Germinal center (tissue), 1 donor: ENCODE measurements at regions not wholly inside any gene's neighbourhood (a gene's known extent, or its start where the extent isn't known, plus 50 kb on each side); places are given as distances from the start of the nearest gene placed in this dataset.
A peak's percentile ranks its signal among the peaks of the same experiment; 100 is the strongest.

Experiments
- DNase-seq: peaks from one replicate; pipeline ENCODE4 v3.0.0; 2012; ENCODE audit warnings: mixed read lengths, low spot score

GRCh38 chr2:18425210-18425703 is 135.2 kb downstream of the RDH14 start:
- DNase-seq = no peak

GRCh38 chr2:18423636-18424035 is 136.8 kb downstream of the RDH14 start:
- DNase-seq = no peak

- DNase-seq = no peak
Observed at GRCh38 chr2:18422432-18423165, 137.9 kb downstream of the RDH14 start.

- no peak for DNase-seq
Observed at GRCh38 chr2:18413676-18414396, 146.6 kb downstream of the RDH14 start.

GRCh38 chr2:18412980-18413675 is 147.3 kb downstream of the RDH14 start:
- no peak for DNase-seq

- DNase-seq = no peak
Observed at GRCh38 chr2:18411626-18412025, 148.8 kb downstream of the RDH14 start.

- DNase-seq = no peak
Observed at GRCh38 chr2:18410543-18410942, 149.9 kb downstream of the RDH14 start.

GRCh38 chr2:18408638-18409037 is 151.8 kb downstream of the RDH14 start:
- no peak for DNase-seq

- DNase-seq = no peak
Observed at GRCh38 chr2:18406219-18406618, 154.2 kb downstream of the RDH14 start.

GRCh38 chr2:18404708-18405107 is 155.7 kb downstream of the RDH14 start:
- no peak for DNase-seq

GRCh38 chr2:18403921-18404522 is 156.4 kb downstream of the RDH14 start:
- DNase-seq = no peak

GRCh38 chr2:18402831-18403230 is 157.6 kb downstream of the RDH14 start:
- DNase-seq = no peak

- DNase-seq = no peak
Observed at GRCh38 chr2:18401471-18401870, 159.0 kb downstream of the RDH14 start.

- DNase-seq = no peak
Observed at GRCh38 chr2:18399601-18400000, 160.9 kb downstream of the RDH14 start.

GRCh38 chr2:18398833-18399232 is 161.6 kb downstream of the RDH14 start:
- DNase-seq = no peak

- no peak for DNase-seq
Observed at GRCh38 chr2:18396329-18397010, 164.0 kb downstream of the RDH14 start.

GRCh38 chr2:18395555-18395954 is 164.9 kb downstream of the RDH14 start:
- no peak for DNase-seq

GRCh38 chr2:18387441-18388206 is 172.8 kb downstream of the RDH14 start:
- peak; percentile 33 for DNase-seq

- DNase-seq = no peak
Observed at GRCh38 chr2:18384242-18384641, 176.2 kb downstream of the RDH14 start.

GRCh38 chr2:18381386-18381785 is 179.1 kb downstream of the RDH14 start:
- DNase-seq = no peak

- DNase-seq = no peak
Observed at GRCh38 chr2:18380321-18380720, 180.1 kb downstream of the RDH14 start.
